WI38 (cell line): ENCODE measurements at regions not wholly inside any gene's neighbourhood (a gene's known extent, or its start where the extent isn't known, plus 50 kb on each side); places are given as distances from the start of the nearest gene placed in this dataset.

Experiments used
- H3K4me3 ChIP-seq: 2 replicates; pipeline ENCODE4 v1.5.1; 2011; ENCODE audit warnings: low read depth, mild to moderate bottlenecking, control low read depth, low read length
- TF ChIP-seq, protein P1 (sequence below): IDR thresholded peaks from 2 replicates; pipeline ENCODE4 v1.5.1; 2012; ENCODE audit warnings: low read depth, mild to moderate bottlenecking, control low read depth, low read length

DNA sequence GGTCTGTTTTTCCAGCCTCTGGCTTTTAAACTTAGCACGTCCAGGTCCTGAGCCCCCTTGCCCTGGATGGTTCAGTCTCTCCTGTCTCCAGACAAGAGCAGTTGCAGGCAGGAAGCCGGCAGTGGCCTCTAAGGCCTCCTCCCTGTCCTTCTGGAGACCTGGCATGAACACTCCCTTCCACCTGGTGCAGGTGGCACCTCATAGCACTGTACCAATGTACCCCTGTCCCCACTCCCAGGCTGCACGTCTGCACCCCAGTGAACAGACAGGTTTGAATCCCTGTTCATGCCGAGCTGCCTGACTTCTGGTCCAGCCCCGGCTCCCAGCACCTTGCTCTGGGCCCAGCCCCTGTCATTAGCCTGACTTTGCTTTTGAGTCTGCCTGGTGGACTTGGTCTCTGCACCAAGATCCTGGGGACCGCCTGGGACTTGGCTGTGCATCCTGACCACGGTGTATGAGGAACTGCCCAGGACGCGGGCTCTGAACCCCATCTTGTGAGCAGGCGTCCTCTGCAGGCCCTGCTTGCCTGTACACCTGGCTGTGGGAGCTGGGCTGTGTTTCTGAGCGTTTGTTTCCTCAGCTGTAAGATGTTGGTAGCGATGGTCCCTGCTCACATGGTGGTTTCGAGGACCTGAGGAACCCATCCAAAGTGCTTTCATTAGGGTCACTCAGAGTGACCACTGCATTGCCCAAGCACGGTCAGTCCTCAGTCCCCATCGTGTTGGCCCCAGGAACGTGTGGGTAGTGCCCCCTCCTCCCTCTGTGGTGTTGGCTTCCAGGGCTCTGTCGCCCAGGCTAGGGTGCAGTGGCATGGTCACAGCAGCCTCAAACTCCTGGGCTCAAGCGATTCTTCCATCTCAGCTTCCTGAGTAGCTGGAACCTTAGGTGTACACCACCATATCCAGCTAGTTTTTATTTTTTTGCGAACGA is 75.0 kb upstream of the SHANK2 start:
- H3K4me3 ChIP-seq, result no peak overlapping the region
- TF ChIP-seq, protein P1, sequence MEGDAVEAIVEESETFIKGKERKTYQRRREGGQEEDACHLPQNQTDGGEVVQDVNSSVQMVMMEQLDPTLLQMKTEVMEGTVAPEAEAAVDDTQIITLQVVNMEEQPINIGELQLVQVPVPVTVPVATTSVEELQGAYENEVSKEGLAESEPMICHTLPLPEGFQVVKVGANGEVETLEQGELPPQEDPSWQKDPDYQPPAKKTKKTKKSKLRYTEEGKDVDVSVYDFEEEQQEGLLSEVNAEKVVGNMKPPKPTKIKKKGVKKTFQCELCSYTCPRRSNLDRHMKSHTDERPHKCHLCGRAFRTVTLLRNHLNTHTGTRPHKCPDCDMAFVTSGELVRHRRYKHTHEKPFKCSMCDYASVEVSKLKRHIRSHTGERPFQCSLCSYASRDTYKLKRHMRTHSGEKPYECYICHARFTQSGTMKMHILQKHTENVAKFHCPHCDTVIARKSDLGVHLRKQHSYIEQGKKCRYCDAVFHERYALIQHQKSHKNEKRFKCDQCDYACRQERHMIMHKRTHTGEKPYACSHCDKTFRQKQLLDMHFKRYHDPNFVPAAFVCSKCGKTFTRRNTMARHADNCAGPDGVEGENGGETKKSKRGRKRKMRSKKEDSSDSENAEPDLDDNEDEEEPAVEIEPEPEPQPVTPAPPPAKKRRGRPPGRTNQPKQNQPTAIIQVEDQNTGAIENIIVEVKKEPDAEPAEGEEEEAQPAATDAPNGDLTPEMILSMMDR, result no peak

DNA sequence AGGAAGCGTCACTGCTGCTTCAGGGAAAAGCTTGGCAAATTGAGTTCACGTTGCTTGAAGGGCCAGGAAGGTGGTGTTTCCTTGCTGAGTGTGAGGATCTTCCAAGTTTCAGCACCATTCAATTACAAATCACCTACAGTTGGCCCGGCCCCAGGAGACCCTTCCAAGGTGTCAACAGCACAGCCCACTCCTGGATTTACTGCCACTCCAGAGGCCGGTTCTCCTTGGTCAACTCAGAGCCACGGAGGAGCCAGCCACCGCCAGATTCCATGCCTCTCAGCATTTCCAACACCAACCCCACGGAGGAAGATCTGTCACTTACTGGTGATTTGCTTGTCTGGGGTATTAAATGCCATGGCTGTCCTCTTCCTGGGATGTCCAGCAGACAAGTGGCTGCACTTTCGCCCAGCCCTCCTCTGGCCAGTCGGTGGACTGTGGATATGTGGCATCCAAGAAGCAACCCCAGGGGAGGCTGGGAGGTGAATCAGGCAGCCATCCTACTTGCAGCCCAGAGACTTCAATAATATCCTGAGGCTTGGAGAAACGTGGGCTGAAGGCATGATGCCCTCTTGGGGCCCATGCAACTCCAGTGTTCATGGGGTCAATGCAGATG is 74.1 kb upstream of the SHANK2 start:
- H3K4me3 ChIP-seq, result no peak overlapping the region
- TF ChIP-seq, protein P1, result no peak

DNA sequence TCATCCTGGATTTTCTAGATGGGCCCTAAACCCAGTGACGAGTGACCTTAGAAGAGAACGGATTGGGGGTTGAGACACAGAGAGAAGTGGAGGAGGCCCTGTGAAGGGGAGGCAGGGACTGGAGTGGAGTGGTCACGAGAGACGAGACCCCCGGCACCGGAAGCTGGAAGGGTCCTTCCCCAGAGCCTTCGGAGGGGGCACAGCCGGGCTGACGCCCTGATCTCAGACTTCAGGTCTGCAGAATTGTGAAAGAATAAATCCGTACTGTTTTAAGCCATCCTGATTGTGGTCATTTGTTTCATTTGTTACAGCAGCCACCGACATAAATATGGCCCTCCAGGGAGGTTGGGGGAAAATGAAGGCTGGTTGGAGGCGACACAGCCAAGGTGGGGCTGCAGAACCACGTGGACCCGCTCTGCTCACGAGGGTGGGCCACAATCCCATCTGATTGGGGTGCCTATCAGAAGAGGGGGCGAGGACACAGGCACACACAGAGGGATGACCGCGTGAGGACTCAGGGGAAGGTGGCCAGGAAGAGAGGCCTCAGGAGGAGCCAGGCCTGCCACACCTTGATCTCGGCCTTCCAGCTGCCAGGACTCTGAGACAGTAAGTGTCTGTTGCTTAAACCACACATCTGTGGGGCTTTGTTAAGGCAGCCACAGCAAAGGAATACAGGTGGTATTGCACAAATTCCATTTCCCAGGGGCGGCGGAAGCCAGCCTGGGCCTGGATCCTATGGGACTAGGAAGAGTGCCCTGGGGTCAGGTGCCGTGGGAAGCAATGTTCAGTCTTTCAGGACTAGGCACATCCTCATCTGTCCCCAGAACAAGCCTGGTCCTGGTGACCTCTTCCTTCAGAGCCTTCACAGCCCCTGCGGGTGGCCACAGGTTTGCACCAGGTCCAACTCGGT is 73.3 kb upstream of the SHANK2 start:
- H3K4me3 ChIP-seq, result no peak overlapping the region
- TF ChIP-seq, protein P1, result no peak

DNA sequence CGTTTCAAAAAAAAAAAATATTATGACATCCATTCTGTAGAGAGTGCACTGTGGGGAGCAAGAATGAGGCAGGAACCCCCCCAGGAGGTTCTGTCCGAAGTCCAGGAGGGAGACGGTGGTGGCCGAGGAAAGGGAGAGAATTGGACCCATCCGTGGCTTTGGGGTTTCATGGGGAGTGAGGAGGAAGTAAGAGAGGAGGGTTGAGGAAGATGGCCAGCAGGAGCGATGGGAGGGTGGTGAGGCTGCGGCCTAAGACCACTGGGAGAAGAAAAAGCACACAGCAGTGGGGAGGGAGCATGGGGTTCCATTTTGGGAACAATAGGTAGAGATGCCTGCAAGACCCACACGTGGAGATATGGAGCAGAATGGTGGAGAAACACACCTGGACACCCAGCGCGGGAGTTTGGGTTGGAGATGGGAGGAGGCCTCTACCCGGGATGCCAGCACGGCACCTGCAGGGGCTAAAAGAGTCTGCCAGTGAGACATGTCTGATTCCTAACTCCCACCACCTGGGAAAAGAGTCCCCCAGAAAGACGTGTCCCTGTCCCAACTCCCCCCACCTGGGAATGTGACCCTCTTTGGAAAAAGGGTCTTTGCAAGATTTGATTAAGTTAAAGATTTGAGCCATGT is 72.5 kb upstream of the SHANK2 start:
- H3K4me3 ChIP-seq, result no peak overlapping the region
- TF ChIP-seq, protein P1, result no peak

DNA sequence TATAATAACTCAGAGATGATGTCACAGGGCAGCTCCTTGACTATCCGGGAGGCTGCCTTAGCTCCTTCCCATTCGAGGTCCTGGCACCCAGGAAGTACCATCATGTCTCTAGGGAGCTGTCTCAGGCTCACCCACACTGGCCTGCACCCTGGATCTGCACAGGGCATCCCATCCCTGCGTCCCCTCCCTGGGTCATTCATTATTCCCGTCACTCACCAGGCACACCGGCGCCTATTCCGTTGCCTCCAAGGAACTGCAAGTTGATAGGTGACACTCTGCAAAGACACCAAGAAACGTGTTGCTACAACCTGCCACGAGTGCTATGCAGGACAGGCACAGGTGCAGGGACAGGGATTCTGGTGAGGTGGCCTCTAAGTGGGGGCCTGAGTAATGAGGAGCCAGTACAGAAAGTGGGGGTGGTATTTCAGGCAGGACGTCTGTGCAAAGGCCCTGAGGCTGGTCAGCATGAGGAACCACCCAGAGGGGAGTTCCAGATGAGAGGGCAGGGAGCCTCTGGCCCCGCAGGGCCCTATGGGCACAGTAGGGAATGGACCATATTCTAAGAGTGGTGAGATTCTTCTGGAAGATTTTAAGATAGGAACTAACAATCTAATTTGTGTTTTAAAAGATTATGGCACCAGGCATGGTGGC is 71.6 kb upstream of the SHANK2 start:
- TF ChIP-seq, protein P1, result no peak

DNA sequence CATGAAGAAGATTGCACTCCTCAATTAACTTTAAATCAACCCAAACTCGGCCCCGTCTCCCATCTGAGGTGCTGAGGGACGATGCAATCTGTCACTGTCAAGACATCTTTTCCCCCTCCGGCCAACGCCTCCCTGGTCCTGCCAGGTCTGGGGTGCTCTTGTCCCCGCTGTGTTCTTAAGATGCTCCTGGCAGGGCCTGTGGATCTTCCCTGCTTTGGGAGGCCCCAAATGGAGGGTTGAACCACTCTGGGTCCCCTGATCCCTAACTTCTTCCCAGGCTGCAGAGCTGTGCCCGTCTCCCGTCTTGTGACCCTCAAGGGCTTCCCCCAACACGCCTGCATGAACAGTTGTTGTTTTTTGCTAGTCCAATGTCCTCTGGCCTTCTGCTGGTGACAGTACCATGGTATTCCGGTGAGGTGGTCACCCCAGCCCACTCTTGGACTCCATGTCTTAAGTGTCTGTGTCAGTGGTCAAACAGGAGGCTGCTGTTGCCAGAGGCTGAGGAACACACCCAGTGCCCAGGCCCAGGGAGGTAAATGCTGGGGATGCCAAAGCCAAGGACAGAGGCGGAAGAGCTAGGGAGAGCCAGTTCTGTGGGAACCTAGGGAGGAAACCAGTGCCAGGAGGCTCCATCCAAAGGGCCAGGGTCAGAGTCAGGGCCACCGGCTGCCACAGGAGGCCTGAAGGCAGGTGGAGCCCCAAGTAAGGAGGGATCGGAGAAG is 70.6 kb upstream of the SHANK2 start:
- TF ChIP-seq, protein P1, result no peak
- H3K4me3 ChIP-seq, result no peak overlapping the region

More for the DNA sequence above, 71.6 kb upstream of the SHANK2 start:
- no peak overlapping the region for H3K4me3 ChIP-seq
